Endothelial cell (in vitro differentiated cells): ENCODE measurements at regions not wholly inside any gene's neighbourhood (a gene's known extent, or its start where the extent isn't known, plus 50 kb on each side); places are given as distances from the start of the nearest gene placed in this dataset.

ENCODE experiments used
- DNase-seq: peaks from one replicate; pipeline ENCODE4 v3.0.0; 2021; ENCODE audit warnings: low spot score
- H3K27ac Mint-ChIP-seq: one replicate; pipeline ENCODE4 v1.8.0; 2021; ENCODE audit warnings: mixed read lengths, inconsistent platforms; ENCODE audit not compliant: unreplicated experiment
- H3K27me3 Mint-ChIP-seq: one replicate; pipeline ENCODE4 v1.8.0; 2021; ENCODE audit warnings: mild to moderate bottlenecking, moderate library complexity, mixed read lengths, inconsistent platforms; ENCODE audit not compliant: unreplicated experiment
- H3K36me3 Mint-ChIP-seq: one replicate; pipeline ENCODE4 v1.8.0; 2021; ENCODE audit warnings: mild to moderate bottlenecking, low read depth, mixed read lengths, inconsistent platforms; ENCODE audit not compliant: unreplicated experiment
- H3K4me1 Mint-ChIP-seq: one replicate; pipeline ENCODE4 v1.8.0; 2021; ENCODE audit warnings: mild to moderate bottlenecking, mixed read lengths, inconsistent platforms; ENCODE audit not compliant: unreplicated experiment
- H3K4me3 Mint-ChIP-seq: one replicate; pipeline ENCODE4 v1.8.0; 2021; ENCODE audit warnings: mild to moderate bottlenecking, mixed read lengths, inconsistent platforms; ENCODE audit not compliant: unreplicated experiment
- H3K9me3 Mint-ChIP-seq: one replicate; pipeline ENCODE4 v1.8.0; 2021; ENCODE audit warnings: mixed read lengths, inconsistent platforms; ENCODE audit not compliant: unreplicated experiment
- CTCF ChIP-seq: fragments of 200-600 bp; sonication (generic); IDR thresholded peaks from one replicate; pipeline ENCODE4 v1.5.0; 2021; ENCODE audit warnings: antibody characterized with exemption; ENCODE audit not compliant: unreplicated experiment

- no peak for TF ChIP-seq CTCF
- no peaks in the 10 kb centered on the region for H3K36me3 Mint-ChIP-seq
- H3K27me3 Mint-ChIP-seq: peaks cover 2% of the 10 kb centered on the region
- H3K4me3 Mint-ChIP-seq: no peak overlapping the region
- H3K27ac Mint-ChIP-seq: no peak overlapping the region
- H3K9me3 Mint-ChIP-seq: no peaks in the 10 kb centered on the region
- DNase-seq: no peak
- peaks cover 27% of the 10 kb centered on the region for H3K4me1 Mint-ChIP-seq
These were observed 111.2 kb upstream of the MBNL2 start for GRCh38 chr13:97110936-97111335.

- Mint-ChIP-seq H3K4me1 (peaks cover 27% of the 10 kb centered on the region), H3K27me3 (peaks cover 2% of the 10 kb centered on the region), H3K27ac (no peak overlapping the region), H3K36me3 (no peaks in the 10 kb centered on the region), H3K4me3 (no peak overlapping the region), H3K9me3 (no peaks in the 10 kb centered on the region)
- no peak for DNase-seq
- no peak for TF ChIP-seq CTCF
These were observed 110.4 kb upstream of the MBNL2 start for GRCh38 chr13:97111756-97112155.

GRCh38 chr13:97112446-97113152, 109.5 kb upstream of the MBNL2 start:
- H3K4me1 Mint-ChIP-seq: peaks cover 27% of the 10 kb centered on the region
- H3K4me3 Mint-ChIP-seq: no peak overlapping the region
- TF ChIP-seq CTCF: no peak
- no peak for DNase-seq
- H3K9me3 Mint-ChIP-seq: no peaks in the 10 kb centered on the region
- no peaks in the 10 kb centered on the region for H3K36me3 Mint-ChIP-seq
- H3K27me3 Mint-ChIP-seq: peaks cover 2% of the 10 kb centered on the region
- H3K27ac Mint-ChIP-seq: no peak overlapping the region

GRCh38 chr13:97113231-97114001, 108.7 kb upstream of the MBNL2 start:
- H3K27ac Mint-ChIP-seq: peak overlapping the region; percentile 33
- H3K4me1 Mint-ChIP-seq: peaks cover 27% of the 10 kb centered on the region
- H3K36me3 Mint-ChIP-seq: no peaks in the 10 kb centered on the region
- no peak overlapping the region for H3K4me3 Mint-ChIP-seq
- H3K9me3 Mint-ChIP-seq: no peaks in the 10 kb centered on the region
- no peak for TF ChIP-seq CTCF
- no peak for DNase-seq
- peaks cover 3% of the 10 kb centered on the region for H3K27me3 Mint-ChIP-seq

GRCh38 chr13:97114651-97115050, 107.5 kb upstream of the MBNL2 start:
- no peak for TF ChIP-seq CTCF
- Mint-ChIP-seq H3K27ac (no peak overlapping the region), H3K4me1 (peaks cover 26% of the 10 kb centered on the region), H3K9me3 (no peaks in the 10 kb centered on the region), H3K27me3 (peaks cover 3% of the 10 kb centered on the region), H3K36me3 (no peaks in the 10 kb centered on the region), H3K4me3 (no peak overlapping the region)
- DNase-seq: no peak
